GM19193 (cell line): ENCODE measurements at regions not wholly inside any gene's neighbourhood (a gene's known extent, or its start where the extent isn't known, plus 50 kb on each side); places are given as distances from the start of the nearest gene placed in this dataset.

Source experiments
- POLR2A ChIP-seq: IDR thresholded peaks from 4 replicates; pipeline ENCODE4 v1.6.1; 2011; ENCODE audit not compliant: insufficient read depth, insufficient read length; ENCODE audit errors: extremely low read depth

DNA sequence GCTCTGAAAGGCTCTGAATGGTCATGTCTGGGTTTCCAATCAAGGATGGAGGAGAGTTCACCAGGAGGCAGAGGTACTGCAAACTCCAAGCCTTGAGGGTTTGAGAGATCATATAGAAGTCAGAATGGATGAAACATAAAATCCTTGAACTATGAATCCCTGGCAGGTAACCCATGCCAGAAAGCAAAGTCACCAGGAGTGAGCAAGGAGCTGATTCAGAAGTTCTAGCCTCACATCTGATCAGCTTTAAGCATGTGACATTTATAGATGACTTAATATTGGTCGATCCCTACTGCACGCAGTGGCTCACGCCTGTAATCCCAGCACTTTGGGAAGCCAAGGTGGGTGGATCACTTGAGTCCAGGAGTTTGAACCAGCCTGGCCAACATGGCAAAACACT lies 126.1 kb upstream of the MED13L start:
- no peak for TF ChIP-seq POLR2A

- no peak for TF ChIP-seq POLR2A
Measured at GRCh38 chr12:116404247-116404646, 126.8 kb upstream of the MED13L start.

DNA sequence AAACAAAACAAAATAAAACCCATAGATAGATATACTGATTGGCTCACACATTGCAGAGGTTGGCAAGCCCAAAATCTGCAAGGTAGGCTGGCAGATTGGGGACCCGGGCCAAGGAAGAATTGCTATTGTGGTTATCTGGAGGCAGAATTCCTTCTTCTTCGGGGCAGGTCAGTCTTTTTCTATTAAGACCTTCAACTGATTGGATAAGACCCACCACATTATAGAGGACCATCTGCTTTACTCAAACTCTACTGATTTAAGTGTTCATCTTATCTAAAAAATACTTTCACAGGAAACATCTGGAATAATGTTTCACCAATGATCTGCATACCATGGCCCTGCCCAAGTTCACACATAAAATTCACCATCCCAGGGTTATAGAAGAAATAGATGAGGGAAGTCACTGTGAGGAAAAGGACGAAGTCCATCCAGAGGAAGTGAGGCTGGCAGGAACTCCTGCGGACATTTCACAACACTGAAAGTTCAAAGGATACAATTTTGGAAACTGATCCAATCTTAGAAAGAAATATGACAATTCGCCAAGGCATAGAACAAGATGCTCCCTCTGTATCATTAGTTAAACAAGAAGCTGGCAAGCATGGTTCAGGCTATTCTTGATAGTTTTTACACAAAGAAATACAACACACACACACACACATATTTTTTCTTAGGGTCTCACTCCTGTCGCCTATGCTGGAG lies 127.6 kb upstream of the MED13L start:
- no peak for TF ChIP-seq POLR2A

GRCh38 chr12:116406529-116406928 lies 129.0 kb upstream of the MED13L start:
- no peak for TF ChIP-seq POLR2A

- TF ChIP-seq POLR2A, result no peak
Measured at GRCh38 chr12:116408489-116409250, 131.2 kb upstream of the MED13L start.

DNA sequence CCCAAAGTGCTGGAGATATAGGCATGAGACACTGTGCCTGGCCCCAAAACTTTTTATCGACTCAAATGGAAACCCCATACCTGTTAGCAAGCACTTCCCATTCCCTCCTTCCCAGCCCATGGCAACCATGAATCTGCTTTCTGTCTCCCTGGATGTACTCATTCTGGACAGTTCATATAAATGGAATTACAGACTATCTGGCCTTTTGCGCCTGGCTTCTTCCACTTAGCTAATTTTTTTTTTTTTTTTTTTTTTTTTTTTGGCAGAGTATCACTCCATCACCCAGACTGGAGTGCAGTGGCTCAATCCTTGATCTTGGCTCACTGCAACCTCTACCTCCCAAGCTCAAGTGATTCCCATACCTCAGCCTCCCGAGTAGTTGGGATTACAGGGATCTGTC lies 134.5 kb upstream of the MED13L start:
- TF ChIP-seq POLR2A, result no peak

GRCh38 chr12:116414891-116415290 lies 137.4 kb upstream of the MED13L start:
- TF ChIP-seq POLR2A, result no peak

DNA sequence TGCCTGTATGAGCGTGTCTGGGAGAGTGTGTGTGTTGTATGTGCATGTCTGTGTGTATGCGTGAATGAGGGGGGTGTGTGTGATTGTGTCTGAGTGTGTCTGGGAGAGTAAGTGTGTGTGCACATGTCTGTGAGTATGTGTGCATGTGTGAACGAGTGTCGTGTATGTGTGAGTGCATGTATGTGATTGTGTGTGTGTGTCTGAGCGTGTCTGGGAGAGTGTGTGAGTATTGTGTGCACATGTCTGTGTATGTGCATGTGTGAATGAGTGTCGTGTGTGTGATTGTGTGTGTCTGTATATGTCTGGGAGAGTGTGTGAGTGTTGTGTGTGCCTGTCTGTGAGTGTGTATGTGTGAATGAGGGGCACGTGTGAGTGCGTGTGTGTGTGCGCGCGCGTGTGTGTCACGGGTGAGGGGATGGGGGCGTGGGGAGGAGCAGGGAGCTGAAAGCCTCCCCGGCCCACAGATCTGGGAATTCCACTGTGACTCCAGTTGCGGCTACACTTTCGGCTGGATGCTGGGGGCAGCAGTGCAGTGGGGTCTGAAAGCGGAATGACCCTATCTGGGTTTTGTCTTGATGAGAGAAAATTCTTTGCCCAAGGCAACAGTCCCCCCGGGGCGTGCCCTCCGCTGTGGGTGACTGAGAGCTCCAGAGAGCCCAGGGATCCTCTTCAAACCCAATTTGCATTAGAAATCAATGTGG lies 138.1 kb upstream of the MED13L start:
- TF ChIP-seq POLR2A, result no peak

DNA sequence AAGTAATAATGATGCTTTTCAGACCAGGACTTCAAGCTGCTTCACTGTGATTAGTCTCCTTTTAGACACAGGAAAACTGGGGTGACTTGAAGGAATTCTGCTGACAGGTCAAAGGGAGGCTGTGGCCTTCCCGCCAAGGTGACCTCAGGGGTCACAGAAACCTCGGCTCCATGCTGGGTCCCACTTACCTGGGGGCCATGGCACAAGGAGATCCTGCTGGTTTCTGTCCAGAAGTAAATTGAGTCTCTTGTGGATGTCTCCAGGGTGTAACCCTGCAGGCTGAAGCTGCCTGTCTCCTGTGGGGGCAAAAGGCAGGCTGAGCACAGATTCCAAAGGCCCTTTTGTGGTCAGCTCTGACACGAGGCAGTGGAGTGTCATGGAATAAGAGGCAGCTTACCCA lies 138.7 kb upstream of the MED13L start:
- no peak for TF ChIP-seq POLR2A

DNA sequence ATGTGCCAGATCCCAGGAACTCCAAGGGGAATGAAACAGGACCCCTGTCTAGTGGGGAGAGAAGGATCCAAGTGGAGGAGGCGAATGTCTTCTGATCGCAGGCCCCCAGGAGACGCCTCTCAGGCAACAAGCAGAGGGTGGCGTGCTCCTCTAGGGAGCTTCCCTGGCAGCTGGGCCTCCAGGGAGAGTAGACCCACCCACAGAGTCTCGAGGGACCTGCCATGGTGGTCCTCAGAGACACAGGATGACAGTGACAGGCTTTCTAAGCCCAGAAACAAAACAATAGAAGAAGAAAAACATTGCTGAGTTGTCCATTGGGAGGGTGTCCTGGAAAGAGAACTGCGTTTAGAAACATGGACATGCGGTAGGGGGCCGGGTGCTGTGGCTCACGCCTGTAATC lies 140.6 kb upstream of the MAP1LC3B2 start:
- TF ChIP-seq POLR2A, result no peak

DNA sequence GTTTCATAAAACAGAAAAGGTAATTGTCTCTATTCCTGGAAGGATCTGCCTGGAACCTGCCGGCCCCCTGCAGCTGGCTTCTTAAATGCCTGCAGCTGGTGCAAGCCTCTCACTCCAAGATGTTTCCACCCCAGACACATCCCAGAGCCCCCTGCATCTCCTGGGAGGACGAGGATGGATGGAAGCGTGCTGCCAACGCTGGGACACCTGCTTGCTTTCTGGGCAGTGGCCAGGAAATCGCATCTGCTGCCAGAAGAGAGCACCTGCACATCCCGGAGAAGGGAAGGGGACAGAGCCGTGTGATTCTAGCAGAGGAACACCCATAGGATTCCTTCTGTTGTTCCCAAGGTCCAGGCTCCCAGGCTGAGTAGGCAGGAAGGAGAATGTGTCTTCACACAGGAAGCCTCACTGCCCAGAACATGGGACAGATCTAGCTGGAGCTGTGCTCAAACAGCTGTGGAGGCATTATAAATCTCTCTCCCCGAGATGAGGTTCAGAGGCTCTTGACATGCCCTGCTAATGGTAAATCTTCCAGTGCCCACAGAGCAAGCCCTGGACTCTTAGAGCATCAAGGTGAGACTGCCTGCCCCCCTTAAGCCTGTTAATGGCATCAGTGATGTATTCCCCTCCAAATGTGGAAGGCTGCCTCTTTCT lies 138.8 kb upstream of the MAP1LC3B2 start:
- TF ChIP-seq POLR2A, result no peak

- no peak for TF ChIP-seq POLR2A
Measured at GRCh38 chr12:116421785-116422538, 137.2 kb upstream of the MAP1LC3B2 start.

DNA sequence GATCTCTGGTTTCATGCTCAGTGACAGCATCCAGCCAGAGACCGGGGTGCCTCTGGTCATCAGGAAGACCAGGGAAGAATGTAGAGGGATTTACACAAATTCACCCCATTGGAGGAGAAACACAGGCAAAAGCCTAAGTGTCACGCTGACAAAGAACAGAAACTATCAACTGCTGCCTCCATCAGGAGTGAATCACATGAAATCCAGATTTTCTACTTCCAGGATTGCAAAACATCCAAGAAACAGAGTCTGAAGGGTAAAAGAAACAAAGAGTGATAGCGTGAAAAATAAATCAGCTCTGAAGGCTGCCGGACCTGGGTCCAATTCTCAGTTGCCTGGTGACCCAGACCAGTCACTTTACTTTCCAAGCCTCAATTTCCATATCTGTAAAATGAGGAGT lies 136.1 kb upstream of the MAP1LC3B2 start:
- no peak for TF ChIP-seq POLR2A
